PC-3 (cell line): ENCODE measurements at regions not wholly inside any gene's neighbourhood (a gene's known extent, or its start where the extent isn't known, plus 50 kb on each side); places are given as distances from the start of the nearest gene placed in this dataset.
"Not testable (repeated sequence)": the region's sequence is repeated elsewhere in the genome, so short reads cannot be mapped to it uniquely, and the experiment has no call there.

Source experiments
- ATAC-seq: fragments of 200-7000 bp; cut with Tn5 transposase; 2 replicates; pipeline ENCODE4 v1.9.1; 2020; ENCODE audit warnings: mild to moderate bottlenecking, moderate library complexity
- BruUV-seq: library from RNA; stranded (reverse); fragments of 400-500 nt; replicated peaks from 2 replicates; lab custom pipeline; 2021; lab: Mats Ljungman, UMichigan
- CTCF ChIA-PET: fragments of 300-600 bp; sonication (Branson Sonifier 250); formaldehyde crosslinking; loops from one replicate; lab custom pipeline; 2022; ENCODE audit warnings: antibody characterized with exemption; lab: Charles Lee
- POLR2A ChIA-PET: fragments of 300-600 bp; sonication (Branson Sonifier 250); formaldehyde crosslinking; loops from one replicate; lab custom pipeline; 2022; ENCODE audit warnings: antibody characterized with exemption; ENCODE audit not compliant: unreplicated experiment; lab: Charles Lee
- DNase-seq: peaks from one replicate; pipeline ENCODE4 v3.0.0-alpha.2; 2015
- H2AFZ ChIP-seq: fragments of 300-600 bp; sonication (generic); 2 replicates; pipeline ENCODE4 v1.6.0; 2016; ENCODE audit warnings: antibody characterized with exemption, low read length
- H3F3A ChIP-seq: fragments of 300-600 bp; sonication (generic); one replicate; pipeline ENCODE4 v1.6.0; 2017; ENCODE audit warnings: antibody characterized with exemption, low read length, control low read depth, mild to moderate bottlenecking; ENCODE audit not compliant: unreplicated experiment
- H3K27ac ChIP-seq: fragments of 300-600 bp; sonication (generic); 2 replicates; pipeline ENCODE4 v1.5.1; 2016; ENCODE audit warnings: mild to moderate bottlenecking, low read length
- H3K27me3 ChIP-seq: fragments of 300-600 bp; sonication (generic); 2 replicates; pipeline ENCODE4 v1.6.1; 2016; ENCODE audit warnings: low read length, mixed read lengths
- H3K36me3 ChIP-seq: fragments of 300-600 bp; sonication (generic); 2 replicates; pipeline ENCODE4 v1.6.1; 2016; ENCODE audit warnings: low read depth, mixed run types, low read length, mixed read lengths
- H3K4me1 ChIP-seq: fragments of 300-600 bp; sonication (generic); 2 replicates; pipeline ENCODE4 v1.5.1; 2016; ENCODE audit warnings: low read length; ENCODE audit not compliant: insufficient read depth
- H3K4me2 ChIP-seq: fragments of 300-600 bp; sonication (generic); 2 replicates; pipeline ENCODE4 v1.6.0; 2016; ENCODE audit warnings: low read length
- H3K4me3 ChIP-seq: fragments of 300-600 bp; sonication (generic); 2 replicates; pipeline ENCODE4 v1.5.1; 2016; ENCODE audit warnings: mild to moderate bottlenecking, low read length, mixed read lengths
- H3K79me2 ChIP-seq: fragments of 300-600 bp; sonication (generic); 2 replicates; pipeline ENCODE4 v1.6.1; 2017; ENCODE audit warnings: low read length, mixed read lengths
- H3K9ac ChIP-seq: fragments of 300-600 bp; sonication (generic); 2 replicates; pipeline ENCODE4 v1.6.0; 2016; ENCODE audit warnings: mild to moderate bottlenecking, low read length
- H3K9me2 ChIP-seq: fragments of 300-600 bp; sonication (generic); replicated peaks from 2 replicates; pipeline ENCODE4 v1.6.1; 2016; ENCODE audit warnings: mixed run types, low read length, mixed read lengths
- H3K9me3 ChIP-seq: fragments of 300-600 bp; sonication (generic); 2 replicates; pipeline ENCODE4 v1.6.1; 2016; ENCODE audit warnings: low read length, mixed read lengths
- H4K20me1 ChIP-seq: fragments of 300-600 bp; sonication (generic); 2 replicates; pipeline ENCODE4 v1.6.1; 2016; ENCODE audit warnings: low read length, mixed read lengths
- CTCF ChIP-seq: fragments of 300-600 bp; sonication (generic); conservative IDR thresholded peaks from 2 replicates; pipeline ENCODE4 v1.5.1; 2017; ENCODE audit warnings: antibody characterized with exemption, low read depth, mild to moderate bottlenecking, low read length
- EZH2 ChIP-seq: fragments of 300-600 bp; sonication (generic); IDR thresholded peaks from one replicate; pipeline ENCODE4 v1.6.1; 2017; ENCODE audit warnings: antibody characterized with exemption, mild to moderate bottlenecking, low read length; ENCODE audit not compliant: unreplicated experiment
- EZH2phosphoT487 ChIP-seq: fragments of 300-600 bp; sonication (generic); IDR thresholded peaks from 2 replicates; pipeline ENCODE4 v1.6.1; 2018; ENCODE audit warnings: mild to moderate bottlenecking, antibody characterized with exemption, low read length, borderline replicate concordance
- intact Hi-C: fragments of 100-400 bp; cut with micrococcal nuclease; formaldehyde crosslinking; loops from 2 replicates; pipeline ENCODE4 v1.9.0; 2023

- H3K36me3 ChIP-seq, CTCF ChIA-PET, H3K4me3 ChIP-seq, POLR2A ChIA-PET, H4K20me1 ChIP-seq, H3K9ac ChIP-seq, H3K9me3 ChIP-seq, H3K27ac ChIP-seq, BruUV-seq, H2AFZ ChIP-seq, H3K4me2 ChIP-seq, H3K4me1 ChIP-seq, H3K9me2 ChIP-seq, H3K27me3 ChIP-seq, ATAC-seq, intact Hi-C loops, DNase-seq, H3K79me2 ChIP-seq, H3F3A ChIP-seq: not testable (repeated sequence)
Measured at GRCh38 chr12:116327992-116328391, 50.5 kb upstream of the MED13L start.

GRCh38 chr12:116331876-116332275 lies 54.4 kb upstream of the MED13L start:
- Histone ChIP-seq H3K9me3 (no peaks in the 10 kb centered on the region), H3K27ac (no peak overlapping the region), H3K79me2 (no peaks in the 10 kb centered on the region), H2AFZ (no peak overlapping the region), H4K20me1 (no peaks in the 10 kb centered on the region), H3K4me1 (0 out of 2 replicates have a peak, but pooled peaks cover 3% of the 10 kb centered on the region), H3K4me3 (no peak overlapping the region), H3F3A (no peaks in the 10 kb centered on the region), H3K4me2 (no peak overlapping the region), H3K9me2 (no peaks in the 10 kb centered on the region), H3K9ac (no peak overlapping the region), H3K36me3 (no peaks in the 10 kb centered on the region), H3K27me3 (no peaks in the 10 kb centered on the region)
- POLR2A ChIA-PET: no interaction called here
- CTCF ChIA-PET: no interaction called here
- no TSS peak for BruUV-seq
- intact Hi-C loops: no loop called here
- ATAC-seq (no peak), DNase-seq (no peak)
- no peak for TF ChIP-seq CTCF

DNA sequence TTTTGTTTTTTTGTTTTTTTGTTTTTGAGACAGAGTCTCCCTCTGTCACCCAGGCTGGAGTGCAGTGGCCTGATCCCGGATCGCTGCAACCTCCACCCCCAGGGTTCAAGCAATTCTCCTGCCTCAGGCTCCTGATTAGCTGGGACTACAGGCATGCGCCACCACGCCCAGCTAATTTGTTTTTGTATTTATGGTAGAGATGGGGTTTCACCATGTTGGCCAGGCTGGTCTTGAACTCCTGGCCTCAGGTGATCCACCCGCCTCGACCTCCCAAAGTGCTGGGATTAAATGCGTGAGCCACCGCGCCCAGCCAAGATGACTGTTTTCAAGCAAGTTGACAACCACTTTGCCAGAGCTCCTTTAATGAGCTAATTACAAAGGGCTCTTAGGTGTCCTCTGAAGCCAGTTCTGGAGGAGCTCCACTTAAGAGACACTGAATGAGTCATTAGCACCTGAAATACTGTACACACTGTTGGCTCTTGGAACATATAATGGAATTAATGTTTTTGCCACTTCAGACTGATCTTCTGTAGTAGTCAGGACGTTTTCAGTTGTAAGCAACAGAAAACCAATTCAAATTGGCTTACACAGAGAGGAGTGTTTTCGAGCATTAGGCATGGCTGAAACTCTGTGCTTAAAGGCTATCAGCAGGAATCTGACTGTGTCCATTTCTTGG lies 55.4 kb upstream of the MED13L start:
- no peak overlapping the region for H3K4me2 ChIP-seq
- no TSS peak for BruUV-seq

More for the DNA sequence above, 55.4 kb upstream of the MED13L start:
- Histone ChIP-seq H3K4me1 (0 out of 2 replicates have a peak, but pooled peaks cover 3% of the 10 kb centered on the region), H3F3A (no peaks in the 10 kb centered on the region), H3K9me3 (no peaks in the 10 kb centered on the region), H2AFZ (no peak overlapping the region), H3K4me3 (no peak overlapping the region), H3K27ac (no peak overlapping the region), H4K20me1 (no peaks in the 10 kb centered on the region), H3K9me2 (no peaks in the 10 kb centered on the region), H3K9ac (no peak overlapping the region), H3K79me2 (no peaks in the 10 kb centered on the region), H3K36me3 (no peaks in the 10 kb centered on the region), H3K27me3 (no peaks in the 10 kb centered on the region)
- intact Hi-C loops: no loop called here
- POLR2A ChIA-PET: no interaction called here
- CTCF ChIA-PET: no interaction called here
- ATAC-seq (no peak), DNase-seq (no peak)
- no peak for TF ChIP-seq EZH2phosphoT487
- TF ChIP-seq EZH2: no peak
- TF ChIP-seq CTCF: no peak
